ENCODE measurements at regions not wholly inside any gene's neighbourhood (a gene's known extent, or its start where the extent isn't known, plus 50 kb on each side); places are given as distances from the start of the nearest gene placed in this dataset.

DNA sequence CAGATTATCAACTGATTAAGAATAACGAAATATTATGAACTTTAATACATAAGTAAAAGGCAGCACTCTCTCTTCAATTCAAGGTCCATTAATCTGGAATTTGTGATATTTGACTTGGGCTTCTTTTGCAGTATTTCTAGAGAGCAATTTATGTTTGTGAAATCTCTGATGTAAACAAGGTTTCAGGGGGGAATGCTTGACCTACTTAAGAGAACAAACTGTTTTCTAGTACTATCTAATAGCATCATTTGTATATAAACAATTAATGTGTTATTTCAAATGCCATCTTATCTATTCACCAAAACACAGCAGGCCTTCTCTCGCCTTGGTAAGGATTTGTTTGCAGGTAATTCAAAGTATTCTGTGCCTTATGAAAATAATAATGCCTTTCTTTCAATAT is 103.6 kb upstream of the FST start:
- H3K4me3 Mint-ChIP-seq = no peak overlapping the region
- TF ChIP-seq, protein P1, sequence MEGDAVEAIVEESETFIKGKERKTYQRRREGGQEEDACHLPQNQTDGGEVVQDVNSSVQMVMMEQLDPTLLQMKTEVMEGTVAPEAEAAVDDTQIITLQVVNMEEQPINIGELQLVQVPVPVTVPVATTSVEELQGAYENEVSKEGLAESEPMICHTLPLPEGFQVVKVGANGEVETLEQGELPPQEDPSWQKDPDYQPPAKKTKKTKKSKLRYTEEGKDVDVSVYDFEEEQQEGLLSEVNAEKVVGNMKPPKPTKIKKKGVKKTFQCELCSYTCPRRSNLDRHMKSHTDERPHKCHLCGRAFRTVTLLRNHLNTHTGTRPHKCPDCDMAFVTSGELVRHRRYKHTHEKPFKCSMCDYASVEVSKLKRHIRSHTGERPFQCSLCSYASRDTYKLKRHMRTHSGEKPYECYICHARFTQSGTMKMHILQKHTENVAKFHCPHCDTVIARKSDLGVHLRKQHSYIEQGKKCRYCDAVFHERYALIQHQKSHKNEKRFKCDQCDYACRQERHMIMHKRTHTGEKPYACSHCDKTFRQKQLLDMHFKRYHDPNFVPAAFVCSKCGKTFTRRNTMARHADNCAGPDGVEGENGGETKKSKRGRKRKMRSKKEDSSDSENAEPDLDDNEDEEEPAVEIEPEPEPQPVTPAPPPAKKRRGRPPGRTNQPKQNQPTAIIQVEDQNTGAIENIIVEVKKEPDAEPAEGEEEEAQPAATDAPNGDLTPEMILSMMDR (IDR thresholded peaks at IDR 0.05; ENCODE audit: unreplicated experiment in 3 of 3) = no peak
- H3K36me3 Mint-ChIP-seq (ENCODE audit: low read depth) = no peaks in the 10 kb centered on the region
- H3K27me3 Mint-ChIP-seq (ENCODE audit: low read depth) = no peaks in the 10 kb centered on the region
- H3K4me1 Mint-ChIP-seq = no peaks in the 10 kb centered on the region
- H3K27ac Mint-ChIP-seq = no peak overlapping the region
- H3K9me3 Mint-ChIP-seq = no peaks in the 10 kb centered on the region

DNA sequence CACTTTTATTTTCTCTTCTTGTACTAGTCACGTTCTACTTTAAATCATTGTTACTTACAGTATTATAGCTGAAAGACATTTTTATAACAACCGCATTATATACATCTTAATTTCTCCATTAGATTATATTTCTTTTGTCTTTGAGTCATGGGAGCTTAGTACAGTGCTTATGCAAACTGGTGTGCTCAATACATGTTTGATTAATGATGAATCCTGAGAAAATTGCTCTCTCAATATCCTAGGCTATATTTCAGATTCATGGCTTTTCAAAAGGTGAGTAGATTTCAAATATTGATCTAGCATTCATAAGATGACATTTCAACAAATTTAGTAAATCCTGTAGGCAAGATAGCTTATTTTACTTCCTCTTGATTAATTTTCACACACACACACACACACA is 102.2 kb upstream of the FST start:
- Mint-ChIP-seq H3K4me3 (no peak overlapping the region), H3K4me1 (no peaks in the 10 kb centered on the region), H3K27ac (no peak overlapping the region), H3K36me3 (ENCODE audit: low read depth) (no peaks in the 10 kb centered on the region), H3K27me3 (ENCODE audit: low read depth) (no peaks in the 10 kb centered on the region), H3K9me3 (peaks cover 2% of the 10 kb centered on the region)
- TF ChIP-seq, protein P1 (IDR thresholded peaks at IDR 0.05; ENCODE audit: unreplicated experiment in 3 of 3) = no peak

DNA sequence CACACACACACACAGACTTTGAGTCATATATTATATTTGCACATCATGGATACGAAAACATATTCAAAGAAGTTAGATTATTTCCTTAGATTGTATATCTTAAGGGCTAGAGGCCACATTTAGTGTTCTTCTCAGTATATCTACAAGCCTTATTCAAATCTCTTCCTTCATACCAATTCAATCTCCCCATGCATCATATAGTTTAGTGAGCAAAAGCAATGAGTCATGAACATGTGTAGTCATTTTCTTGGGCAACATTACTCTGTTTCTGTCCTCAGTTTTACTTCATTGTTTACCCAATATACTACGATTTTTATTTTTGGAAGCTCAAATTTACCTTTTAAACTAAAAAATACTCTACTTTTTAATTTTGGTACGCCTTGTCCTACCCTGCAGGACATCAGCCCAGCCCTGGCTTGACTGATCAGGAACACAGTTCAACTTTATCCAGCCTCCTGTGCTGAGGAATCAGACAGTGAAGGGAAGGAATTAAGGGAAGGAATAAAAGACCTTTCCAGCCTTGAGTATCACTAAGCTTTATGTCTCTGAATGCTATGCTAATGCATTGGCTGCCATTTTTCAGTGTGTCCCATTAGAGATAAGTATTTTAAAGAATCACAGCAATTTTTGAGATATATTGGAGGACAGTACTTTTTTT is 101.7 kb upstream of the FST start:
- H3K4me3 Mint-ChIP-seq = no peak overlapping the region
- TF ChIP-seq, protein P1 (IDR thresholded peaks at IDR 0.05; ENCODE audit: unreplicated experiment in 3 of 3) = no peak
- no peaks in the 10 kb centered on the region for H3K4me1 Mint-ChIP-seq
- no peak overlapping the region for H3K27ac Mint-ChIP-seq
- no peaks in the 10 kb centered on the region for H3K27me3 Mint-ChIP-seq (ENCODE audit: low read depth)
- no peaks in the 10 kb centered on the region for H3K36me3 Mint-ChIP-seq (ENCODE audit: low read depth)
- peaks cover 2% of the 10 kb centered on the region for H3K9me3 Mint-ChIP-seq

DNA sequence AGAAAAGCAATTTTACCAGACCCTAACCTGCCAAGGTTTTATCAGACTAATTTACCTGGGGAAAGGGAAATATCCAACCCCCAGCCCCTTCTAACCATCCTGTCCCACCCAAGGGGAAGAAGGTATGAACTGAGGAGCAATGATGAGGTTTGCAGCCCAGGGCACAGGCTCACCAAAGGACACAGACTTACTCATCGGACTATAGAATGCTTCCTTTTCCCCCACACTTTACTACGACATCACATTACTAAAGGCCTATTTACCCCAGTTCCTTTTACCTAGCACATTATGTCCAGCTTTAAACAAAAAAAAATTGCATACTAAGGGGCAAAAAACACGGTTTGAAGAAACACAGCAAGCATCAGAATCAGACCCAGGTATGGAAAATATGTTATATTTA is 94.1 kb upstream of the FST start:
- TF ChIP-seq, protein P1 (IDR thresholded peaks at IDR 0.05; ENCODE audit: unreplicated experiment in 3 of 3) = no peak
- no peaks in the 10 kb centered on the region for H3K4me1 Mint-ChIP-seq
- H3K9me3 Mint-ChIP-seq = peaks cover 33% of the 10 kb centered on the region
- H3K27me3 Mint-ChIP-seq (ENCODE audit: low read depth) = peaks cover 3% of the 10 kb centered on the region
- no peak overlapping the region for H3K27ac Mint-ChIP-seq
- no peaks in the 10 kb centered on the region for H3K36me3 Mint-ChIP-seq (ENCODE audit: low read depth)
- no peak overlapping the region for H3K4me3 Mint-ChIP-seq

DNA sequence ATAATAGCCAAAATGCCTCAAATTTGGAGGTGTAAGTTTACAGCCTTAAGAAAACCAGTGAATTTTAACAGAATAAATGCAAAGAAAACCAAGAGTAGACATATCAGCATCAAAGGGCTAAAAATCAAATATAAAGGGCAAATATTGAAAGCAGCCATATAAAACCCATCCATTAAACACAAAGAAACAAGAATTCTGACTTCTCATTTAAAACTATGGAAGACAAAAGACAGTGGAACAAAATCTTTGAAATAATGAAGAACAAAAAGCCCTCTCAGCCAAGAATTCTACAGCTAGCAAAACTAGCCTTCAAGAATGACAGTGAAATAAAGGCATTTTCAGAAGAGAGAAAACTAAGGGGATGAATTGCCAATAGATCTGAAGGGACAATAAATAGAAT is 91.3 kb upstream of the FST start:
- Mint-ChIP-seq H3K9me3 (peaks cover 33% of the 10 kb centered on the region), H3K27ac (no peak overlapping the region), H3K4me3 (no peak overlapping the region), H3K4me1 (no peaks in the 10 kb centered on the region), H3K27me3 (ENCODE audit: low read depth) (peaks cover 3% of the 10 kb centered on the region), H3K36me3 (ENCODE audit: low read depth) (no peaks in the 10 kb centered on the region)
- TF ChIP-seq, protein P1 (IDR thresholded peaks at IDR 0.05; ENCODE audit: unreplicated experiment in 3 of 3) = no peak

DNA sequence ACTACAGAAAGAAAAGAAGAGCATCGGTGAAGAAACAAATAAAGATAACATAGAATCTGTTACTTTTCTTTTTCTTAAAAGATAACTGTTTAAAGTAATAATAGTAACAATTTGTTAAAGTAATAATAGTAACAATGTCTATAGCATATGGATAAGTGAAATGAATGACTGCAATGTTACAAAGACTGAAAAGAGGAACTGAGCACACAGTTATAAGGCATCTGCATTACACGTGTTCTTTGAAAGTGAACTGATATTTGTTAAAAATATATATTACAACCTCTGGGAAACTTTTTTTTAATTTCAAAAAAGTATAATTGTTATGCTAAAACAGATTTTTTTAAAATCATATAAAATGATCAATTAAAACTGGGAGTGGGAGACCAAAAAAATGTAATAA is 88.4 kb upstream of the FST start:
- peaks cover 27% of the 10 kb centered on the region for H3K9me3 Mint-ChIP-seq
- no peak overlapping the region for H3K4me3 Mint-ChIP-seq
- TF ChIP-seq, protein P1 (IDR thresholded peaks at IDR 0.05; ENCODE audit: unreplicated experiment in 3 of 3) = no peak
- H3K27ac Mint-ChIP-seq = no peak overlapping the region
- peaks cover 3% of the 10 kb centered on the region for H3K27me3 Mint-ChIP-seq (ENCODE audit: low read depth)
- no peaks in the 10 kb centered on the region for H3K36me3 Mint-ChIP-seq (ENCODE audit: low read depth)
- H3K4me1 Mint-ChIP-seq = no peaks in the 10 kb centered on the region

Measured in nephron (organoid).